HEK293T (cell line): ENCODE measurements at regions not wholly inside any gene's neighbourhood (a gene's known extent, or its start where the extent isn't known, plus 50 kb on each side); places are given as distances from the start of the nearest gene placed in this dataset.

Experiments
- BHLHE40 ChIP-seq: fragments of 450-650 bp; IDR thresholded peaks from 2 replicates; pipeline ENCODE4 v1.6.1; 2016; ENCODE audit warnings: mild to moderate bottlenecking, moderate library complexity, borderline replicate concordance
- FOXK2 ChIP-seq: fragments of 450-650 bp; IDR thresholded peaks from 2 replicates; pipeline ENCODE4 v1.6.1; 2016; ENCODE audit warnings: mild to moderate bottlenecking
- FOXM1 ChIP-seq: fragments of 450-650 bp; IDR thresholded peaks from 2 replicates; pipeline ENCODE4 v1.6.1; 2017; ENCODE audit warnings: mild to moderate bottlenecking, borderline replicate concordance
- LEF1 ChIP-seq: fragments of 450-650 bp; IDR thresholded peaks from 2 replicates; pipeline ENCODE4 v1.6.1; 2017; ENCODE audit warnings: mild to moderate bottlenecking, borderline replicate concordance
- PKNOX1 ChIP-seq: fragments of 450-650 bp; IDR thresholded peaks from 2 replicates; pipeline ENCODE4 v1.6.1; 2016
- SP1 ChIP-seq: fragments of 450-650 bp; IDR thresholded peaks from 2 replicates; pipeline ENCODE4 v1.6.1; 2017
- ZNF384 ChIP-seq: fragments of 450-650 bp; IDR thresholded peaks from 2 replicates; pipeline ENCODE4 v1.6.1; 2016

- TF ChIP-seq FOXM1 (no peak), PKNOX1 (no peak), FOXK2 (no peak), LEF1 (no peak), ZNF384 (no peak), BHLHE40 (no peak), SP1 (no peak)
Measured at GRCh38 chr3:43796041-43796596, 105.4 kb downstream of the ABHD5 start.
